Ascending aorta (tissue), 2 donors: ENCODE measurements at regions not wholly inside any gene's neighbourhood (a gene's known extent, or its start where the extent isn't known, plus 50 kb on each side); places are given as distances from the start of the nearest gene placed in this dataset.

ENCODE experiments used
- DNase-seq, 2 donors: peaks; one replicate each; pipeline ENCODE4 v3.0.0-alpha.2; 2019; ENCODE audit warnings: low spot score in 2 of 2
- H3K27ac ChIP-seq, 2 donors: fragments of 200-600 bp; sonication (generic); one replicate each; pipeline ENCODE4 v1.5.1; 2016 to 2017; ENCODE audit warnings: mild to moderate bottlenecking in 1 of 2
- H3K27me3 ChIP-seq: fragments of 200-600 bp; sonication (generic); one replicate; pipeline ENCODE4 v1.5.1; 2017
- H3K36me3 ChIP-seq, 2 donors: fragments of 200-600 bp; sonication (generic); one replicate each; pipeline ENCODE4 v1.5.1; 2016
- H3K4me1 ChIP-seq, 2 donors: fragments of 200-600 bp; sonication (generic); one replicate each; pipeline ENCODE4 v1.5.1; 2016 to 2017; ENCODE audit warnings: mild to moderate bottlenecking in 1 of 2
- H3K4me3 ChIP-seq, 2 donors: fragments of 200-600 bp; sonication (generic); one replicate each; pipeline ENCODE4 v1.5.1; 2016 to 2017; ENCODE audit warnings: mild to moderate bottlenecking in 1 of 2
- H3K9me3 ChIP-seq, 2 donors: fragments of 200-600 bp; sonication (generic); one replicate each; pipeline ENCODE4 v1.5.1; 2016
- intact Hi-C: fragments of 100-400 bp; cut with DNase I; formaldehyde crosslinking; loops from one replicate; pipeline ENCODE4 v1.15.1; 2023
- TF ChIP-seq, protein P1 (sequence below), 3 experiments: fragments of 200-600 bp in 2 of 3; fragments of 450-650 bp in 1 of 3; sonication (generic) in 2 of 3; IDR thresholded peaks; one replicate each; pipeline ENCODE4 v1.5.1; 2016 to 2019; ENCODE audit warnings: antibody characterized with exemption in 3 of 3, mild to moderate bottlenecking in 1 of 3, moderate library complexity in 1 of 3

DNA sequence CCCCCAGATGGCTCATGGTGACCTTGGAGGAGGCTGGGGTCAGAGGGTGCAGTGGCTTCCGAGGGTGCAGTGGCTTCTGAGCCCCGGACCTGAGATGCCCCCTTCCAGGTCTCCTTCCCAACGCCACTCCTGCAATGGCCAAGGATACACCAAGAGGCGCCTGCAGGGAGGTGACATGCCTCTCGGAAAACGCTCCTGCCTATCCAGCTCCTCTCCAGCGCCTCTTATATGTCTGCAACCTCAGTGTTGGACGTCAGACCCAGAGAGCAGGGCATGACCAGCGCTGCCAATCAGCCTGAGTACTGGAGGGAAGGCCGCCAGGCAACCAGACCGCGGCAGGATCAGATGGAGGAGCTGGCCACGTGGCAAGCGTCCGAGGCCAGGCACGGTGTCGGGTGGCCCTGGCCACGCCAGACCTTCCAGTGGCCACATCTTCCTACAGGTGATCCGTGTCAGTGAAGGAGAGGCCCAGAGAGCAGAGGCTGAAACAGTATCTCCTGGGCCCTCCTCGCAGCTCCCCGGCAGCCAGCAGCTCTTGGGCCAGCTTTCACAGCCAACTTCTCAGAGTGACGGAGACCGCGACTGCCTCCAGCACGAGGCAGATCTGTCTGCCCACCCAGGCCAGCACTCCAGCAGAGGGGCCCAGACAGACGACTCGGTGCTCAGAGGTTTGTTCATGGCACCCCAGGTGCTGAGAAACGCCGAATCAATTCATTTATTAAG is 199.5 kb upstream of the SALL3 start:
- Histone ChIP-seq H3K9me3 (no peaks in the 10 kb centered on the region), H3K36me3 (no peaks in the 10 kb centered on the region), H3K4me3 (no peak overlapping the region), H3K27me3 (no peaks in the 10 kb centered on the region), H3K4me1 (no peaks in the 10 kb centered on the region), H3K27ac (no peak overlapping the region)
- TF ChIP-seq, protein P1, sequence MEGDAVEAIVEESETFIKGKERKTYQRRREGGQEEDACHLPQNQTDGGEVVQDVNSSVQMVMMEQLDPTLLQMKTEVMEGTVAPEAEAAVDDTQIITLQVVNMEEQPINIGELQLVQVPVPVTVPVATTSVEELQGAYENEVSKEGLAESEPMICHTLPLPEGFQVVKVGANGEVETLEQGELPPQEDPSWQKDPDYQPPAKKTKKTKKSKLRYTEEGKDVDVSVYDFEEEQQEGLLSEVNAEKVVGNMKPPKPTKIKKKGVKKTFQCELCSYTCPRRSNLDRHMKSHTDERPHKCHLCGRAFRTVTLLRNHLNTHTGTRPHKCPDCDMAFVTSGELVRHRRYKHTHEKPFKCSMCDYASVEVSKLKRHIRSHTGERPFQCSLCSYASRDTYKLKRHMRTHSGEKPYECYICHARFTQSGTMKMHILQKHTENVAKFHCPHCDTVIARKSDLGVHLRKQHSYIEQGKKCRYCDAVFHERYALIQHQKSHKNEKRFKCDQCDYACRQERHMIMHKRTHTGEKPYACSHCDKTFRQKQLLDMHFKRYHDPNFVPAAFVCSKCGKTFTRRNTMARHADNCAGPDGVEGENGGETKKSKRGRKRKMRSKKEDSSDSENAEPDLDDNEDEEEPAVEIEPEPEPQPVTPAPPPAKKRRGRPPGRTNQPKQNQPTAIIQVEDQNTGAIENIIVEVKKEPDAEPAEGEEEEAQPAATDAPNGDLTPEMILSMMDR (IDR thresholded peaks at IDR 0.05), result no peak
- intact Hi-C loops, result no loop called here
- peak in 1 of 2 donors; percentile 55 for DNase-seq

DNA sequence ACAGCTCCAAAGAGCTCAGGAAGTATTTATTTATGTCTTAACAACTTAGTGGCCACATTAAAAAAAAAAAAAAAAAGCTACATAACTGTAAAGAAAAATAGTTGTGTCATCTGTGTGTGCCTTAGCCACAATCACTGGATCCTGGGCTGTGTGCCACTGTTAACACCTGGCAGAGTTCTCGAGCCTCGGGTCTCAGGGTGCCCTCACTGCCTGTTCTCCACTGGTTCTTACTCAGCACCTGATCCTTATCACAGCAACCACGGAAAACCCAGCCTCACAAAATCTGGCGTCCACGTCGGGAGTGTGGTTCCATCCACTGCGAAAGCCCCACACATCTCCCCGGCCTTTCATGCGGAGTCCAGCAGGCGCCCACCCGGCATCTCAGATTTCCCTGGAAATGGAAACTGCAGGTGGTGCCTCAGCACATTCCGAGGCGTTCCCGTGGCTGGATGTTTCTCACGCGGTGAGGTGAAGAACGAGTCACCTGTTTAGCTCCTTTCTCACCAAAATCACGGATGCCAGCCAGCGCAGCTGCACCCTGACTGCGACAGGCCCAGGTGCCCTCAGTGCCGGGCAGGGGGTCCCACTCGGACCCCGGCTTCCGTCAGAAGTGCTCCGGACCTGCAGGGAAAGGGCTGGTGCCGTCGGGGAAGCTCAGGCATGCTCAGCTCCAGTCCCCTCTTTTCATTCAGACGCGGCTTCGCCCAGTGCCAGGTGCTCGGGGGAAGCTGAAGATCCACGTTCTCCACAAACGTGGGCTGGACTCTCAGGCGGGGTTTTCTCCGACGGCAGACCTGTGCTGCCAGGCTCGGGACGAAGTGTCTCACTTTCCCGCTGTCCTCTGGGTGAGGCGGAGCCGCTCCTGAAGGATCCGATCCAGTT is 198.7 kb upstream of the SALL3 start:
- Histone ChIP-seq H3K27me3 (no peaks in the 10 kb centered on the region), H3K4me3 (no peak overlapping the region), H3K4me1 (no peaks in the 10 kb centered on the region), H3K27ac (no peak overlapping the region), H3K36me3 (no peaks in the 10 kb centered on the region), H3K9me3 (no peaks in the 10 kb centered on the region)
- intact Hi-C loops, result no loop called here
- peak in 1 of 2 donors; percentile 24 for DNase-seq
- TF ChIP-seq, protein P1 (IDR thresholded peaks at IDR 0.05), result no peak

DNA sequence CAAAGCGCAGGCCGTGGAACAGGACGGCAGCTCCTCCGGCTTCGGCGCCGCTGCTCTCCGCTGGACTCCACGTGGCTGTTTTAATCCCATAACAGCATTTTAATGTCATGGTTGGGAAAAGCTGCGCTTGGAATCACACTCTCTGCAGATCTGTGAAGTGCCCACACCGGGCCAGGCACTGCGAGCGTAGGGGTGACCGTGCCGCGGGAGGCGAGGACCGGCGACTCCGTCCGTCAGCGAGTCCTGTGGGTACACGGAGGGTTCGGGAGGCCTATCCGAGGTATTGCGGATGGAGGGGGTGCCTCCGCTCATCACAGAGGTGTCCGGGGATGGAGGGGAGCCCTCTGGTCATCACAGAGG is 198.0 kb upstream of the SALL3 start:
- Histone ChIP-seq H3K27ac (no peak overlapping the region), H3K4me1 (no peaks in the 10 kb centered on the region), H3K36me3 (no peaks in the 10 kb centered on the region), H3K4me3 (no peak overlapping the region), H3K9me3 (no peaks in the 10 kb centered on the region), H3K27me3 (no peaks in the 10 kb centered on the region)
- TF ChIP-seq, protein P1 (IDR thresholded peaks at IDR 0.05), result no peak
- intact Hi-C loops, result no loop called here
- peak in 1 of 2 donors; percentile 27 for DNase-seq

DNA sequence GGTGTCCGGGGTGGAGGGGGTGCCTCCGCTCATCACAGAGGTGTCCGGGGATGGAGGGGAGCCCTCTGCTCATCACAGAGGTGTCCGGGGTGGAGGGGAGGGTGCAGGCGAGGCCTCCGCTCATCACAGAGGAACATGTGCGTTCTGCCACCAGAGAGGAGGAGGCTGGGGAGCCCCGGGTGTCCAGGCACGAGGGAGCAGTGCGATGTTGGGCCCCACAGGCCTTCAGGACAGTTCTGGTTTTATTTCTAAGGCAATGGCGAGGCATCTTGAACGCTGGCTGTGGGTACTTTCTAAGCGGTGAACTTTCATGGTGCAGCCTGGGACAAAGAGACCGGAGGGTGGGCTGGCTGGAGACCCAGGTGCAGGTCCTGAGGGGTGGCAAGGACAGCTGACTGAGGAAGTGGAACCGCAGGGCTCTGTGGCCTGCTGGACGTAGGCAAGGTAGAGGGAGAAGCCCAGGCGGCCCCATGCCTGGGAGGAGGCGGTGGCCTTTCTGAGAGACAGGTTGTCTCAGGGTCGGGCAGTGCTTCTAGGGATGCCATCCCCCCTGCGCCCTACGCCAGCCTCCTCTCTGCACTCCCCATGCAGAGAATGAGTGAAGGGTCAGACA is 196.6 kb upstream of the SALL3 start:
- TF ChIP-seq, protein P1 (IDR thresholded peaks at IDR 0.05), result no peak
- intact Hi-C loops, result no loop called here
- Histone ChIP-seq H3K4me3 (no peak overlapping the region), H3K27me3 (no peaks in the 10 kb centered on the region), H3K27ac (no peak overlapping the region), H3K4me1 (no peaks in the 10 kb centered on the region), H3K36me3 (no peaks in the 10 kb centered on the region), H3K9me3 (no peaks in the 10 kb centered on the region)
- peak in 1 of 2 donors; percentile 55 for DNase-seq

DNA sequence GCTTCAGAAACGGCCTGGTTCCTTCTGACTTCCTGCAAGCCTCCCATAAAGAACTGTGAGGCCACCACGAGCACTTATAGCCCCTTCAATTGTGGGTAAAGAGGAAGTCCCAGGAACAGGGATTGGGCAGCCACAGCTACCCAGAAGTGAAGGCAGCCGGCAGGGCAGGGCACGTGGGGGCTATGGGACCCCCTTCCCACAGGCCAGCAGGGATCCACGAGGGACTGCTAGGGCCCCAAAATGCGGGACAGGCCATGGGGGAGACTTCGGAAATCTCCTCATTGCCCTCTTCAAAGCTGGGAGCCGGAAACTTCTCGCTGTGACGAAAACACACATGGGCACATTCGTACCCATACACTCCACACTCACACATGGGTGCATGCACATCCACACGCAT is 196.1 kb upstream of the SALL3 start:
- TF ChIP-seq, protein P1 (IDR thresholded peaks at IDR 0.05), result no peak
- no peaks in the 10 kb centered on the region for H3K36me3 ChIP-seq
- no peak overlapping the region for H3K27ac ChIP-seq
- peaks cover 0 to under 1% of the 10 kb centered on the region in 2 donors for H3K4me1 ChIP-seq
- intact Hi-C loops, result no loop called here
- H3K4me3 ChIP-seq, result no peak overlapping the region
- H3K9me3 ChIP-seq, result no peaks in the 10 kb centered on the region
- peak in 1 of 2 donors; percentile 43 for DNase-seq
- no peaks in the 10 kb centered on the region for H3K27me3 ChIP-seq
